ENCODE measurements at regions not wholly inside any gene's neighbourhood (a gene's known extent, or its start where the extent isn't known, plus 50 kb on each side); places are given as distances from the start of the nearest gene placed in this dataset.

DNA sequence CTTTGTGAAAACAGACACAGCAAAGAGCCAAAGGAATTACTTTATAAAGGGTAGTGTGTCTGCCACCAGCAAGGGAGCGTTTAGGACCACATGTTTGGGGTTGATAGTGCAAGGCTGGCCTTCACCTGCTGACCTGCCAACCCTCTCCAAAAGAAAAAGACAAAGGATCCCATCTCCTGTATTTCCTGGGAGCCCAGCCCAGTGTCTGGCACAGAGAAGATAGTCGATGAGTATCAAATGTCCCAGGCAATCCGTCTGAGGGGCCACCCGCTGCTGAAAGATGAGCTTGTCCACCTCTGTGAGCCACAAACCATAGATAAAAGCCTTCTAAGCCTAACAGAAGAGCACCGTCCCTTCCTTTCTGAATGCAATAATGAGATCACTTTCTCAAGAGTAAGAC is 154.8 kb upstream of the CTNNB1 start:
- TF ChIP-seq POLR2AphosphoS5 (IDR thresholded peaks at IDR 0.05): no peak
- TF ChIP-seq POLR2A (IDR thresholded peaks at IDR 0.05): no peak
- TF ChIP-seq, protein P1, sequence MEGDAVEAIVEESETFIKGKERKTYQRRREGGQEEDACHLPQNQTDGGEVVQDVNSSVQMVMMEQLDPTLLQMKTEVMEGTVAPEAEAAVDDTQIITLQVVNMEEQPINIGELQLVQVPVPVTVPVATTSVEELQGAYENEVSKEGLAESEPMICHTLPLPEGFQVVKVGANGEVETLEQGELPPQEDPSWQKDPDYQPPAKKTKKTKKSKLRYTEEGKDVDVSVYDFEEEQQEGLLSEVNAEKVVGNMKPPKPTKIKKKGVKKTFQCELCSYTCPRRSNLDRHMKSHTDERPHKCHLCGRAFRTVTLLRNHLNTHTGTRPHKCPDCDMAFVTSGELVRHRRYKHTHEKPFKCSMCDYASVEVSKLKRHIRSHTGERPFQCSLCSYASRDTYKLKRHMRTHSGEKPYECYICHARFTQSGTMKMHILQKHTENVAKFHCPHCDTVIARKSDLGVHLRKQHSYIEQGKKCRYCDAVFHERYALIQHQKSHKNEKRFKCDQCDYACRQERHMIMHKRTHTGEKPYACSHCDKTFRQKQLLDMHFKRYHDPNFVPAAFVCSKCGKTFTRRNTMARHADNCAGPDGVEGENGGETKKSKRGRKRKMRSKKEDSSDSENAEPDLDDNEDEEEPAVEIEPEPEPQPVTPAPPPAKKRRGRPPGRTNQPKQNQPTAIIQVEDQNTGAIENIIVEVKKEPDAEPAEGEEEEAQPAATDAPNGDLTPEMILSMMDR (IDR thresholded peaks at IDR 0.05): no peak
- Histone ChIP-seq H3K27me3 (no peaks in the 10 kb centered on the region), H3K4me3 (no peak overlapping the region), H3K9me3 (no peaks in the 10 kb centered on the region), H3K4me1 (no peaks in the 10 kb centered on the region), H3K36me3 (no peaks in the 10 kb centered on the region), H3K27ac (no peak overlapping the region)
- intact Hi-C loops (cut with DNase I; ENCODE audit: low total_unique reads): no loop called here
- DNase-seq (ENCODE audit: low spot score in 2 of 2): no peak

DNA sequence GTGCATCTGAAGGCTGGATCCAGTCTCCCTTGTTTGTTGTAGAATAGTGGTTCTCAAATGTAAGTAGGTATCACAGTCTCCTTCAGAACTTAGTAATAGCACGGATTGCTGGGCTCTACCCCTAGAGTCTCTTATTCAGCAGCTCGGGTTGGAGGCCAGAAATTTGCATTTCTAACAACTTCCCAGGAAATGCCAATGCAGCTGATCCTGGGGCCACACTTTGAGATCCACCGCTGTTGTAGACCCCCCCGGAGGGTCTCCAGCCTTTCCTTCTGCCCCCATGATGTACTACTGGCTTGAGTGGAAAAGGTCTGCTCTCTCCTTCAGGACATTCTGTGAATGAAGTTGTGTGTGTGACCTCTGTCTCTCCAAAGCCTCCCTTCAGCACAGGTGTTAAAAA is 153.8 kb upstream of the CTNNB1 start:
- TF ChIP-seq, protein P1 (IDR thresholded peaks at IDR 0.05): no peak
- no peak for TF ChIP-seq POLR2A (IDR thresholded peaks at IDR 0.05)
- TF ChIP-seq POLR2AphosphoS5 (IDR thresholded peaks at IDR 0.05): no peak
- no peaks in the 10 kb centered on the region for H3K27me3 ChIP-seq
- no peak overlapping the region for H3K27ac ChIP-seq
- H3K4me1 ChIP-seq: no peaks in the 10 kb centered on the region
- DNase-seq (ENCODE audit: low spot score in 2 of 2): no peak
- intact Hi-C loops (cut with DNase I; ENCODE audit: low total_unique reads): no loop called here
- H3K36me3 ChIP-seq: no peaks in the 10 kb centered on the region
- H3K4me3 ChIP-seq: no peak overlapping the region
- H3K9me3 ChIP-seq: no peaks in the 10 kb centered on the region

DNA sequence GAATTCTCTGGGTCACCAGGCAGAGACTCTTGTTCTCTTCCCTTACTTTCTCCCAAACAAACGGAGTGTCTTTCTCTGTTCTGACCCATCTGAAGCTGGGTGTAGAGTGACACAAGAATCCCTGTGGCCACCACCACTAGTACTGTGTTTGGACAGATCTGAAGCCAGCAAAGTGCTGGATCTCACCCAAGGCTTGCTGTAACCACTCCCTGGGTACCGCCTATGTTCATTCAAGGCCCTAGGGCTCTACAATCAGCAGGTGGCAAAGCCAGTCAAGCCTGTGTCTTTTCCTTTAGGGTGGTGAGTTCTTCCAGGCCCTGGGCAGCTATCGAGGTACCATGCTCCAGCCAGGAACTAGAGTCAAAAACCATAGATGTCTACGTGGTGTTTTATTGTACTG is 149.2 kb upstream of the CTNNB1 start:
- no peaks in the 10 kb centered on the region for H3K4me1 ChIP-seq
- no peak overlapping the region for H3K4me3 ChIP-seq
- no peaks in the 10 kb centered on the region for H3K36me3 ChIP-seq
- no peaks in the 10 kb centered on the region for H3K27me3 ChIP-seq
- TF ChIP-seq POLR2A (IDR thresholded peaks at IDR 0.05): no peak
- TF ChIP-seq, protein P1 (IDR thresholded peaks at IDR 0.05): no peak
- TF ChIP-seq POLR2AphosphoS5 (IDR thresholded peaks at IDR 0.05): no peak
- no peaks in the 10 kb centered on the region for H3K9me3 ChIP-seq
- intact Hi-C loops (cut with DNase I; ENCODE audit: low total_unique reads): no loop called here
- DNase-seq (ENCODE audit: low spot score in 2 of 2): peak in 1 of 2 donors; percentile 28
- no peak overlapping the region for H3K27ac ChIP-seq

DNA sequence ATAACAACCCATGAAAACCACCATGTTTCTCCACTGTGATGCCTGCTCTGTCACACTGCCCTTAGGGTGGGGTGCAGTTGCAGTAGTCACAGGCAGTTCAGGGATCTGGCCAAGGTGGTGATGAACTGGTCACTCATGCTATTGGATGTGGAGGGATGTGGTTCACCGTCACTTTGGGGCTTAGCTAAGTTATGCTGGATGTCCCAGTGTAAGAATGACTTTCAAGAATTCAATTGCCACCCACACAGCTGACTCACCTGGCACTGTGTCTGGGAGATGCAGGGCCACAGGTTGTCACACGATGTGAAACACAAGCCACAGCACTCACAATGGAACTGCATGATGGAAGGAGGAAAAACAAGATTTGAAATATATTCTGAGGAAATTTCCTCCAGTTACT is 146.1 kb upstream of the CTNNB1 start:
- no peaks in the 10 kb centered on the region for H3K4me1 ChIP-seq
- intact Hi-C loops (cut with DNase I; ENCODE audit: low total_unique reads): no loop called here
- TF ChIP-seq POLR2A (IDR thresholded peaks at IDR 0.05) (no peak), POLR2AphosphoS5 (IDR thresholded peaks at IDR 0.05) (no peak)
- TF ChIP-seq, protein P1 (IDR thresholded peaks at IDR 0.05): no peak
- H3K4me3 ChIP-seq: no peak overlapping the region
- peak in 1 of 2 donors; percentile 36 for DNase-seq (ENCODE audit: low spot score in 2 of 2)
- H3K27ac ChIP-seq: no peak overlapping the region
- no peaks in the 10 kb centered on the region for H3K36me3 ChIP-seq
- no peaks in the 10 kb centered on the region for H3K27me3 ChIP-seq
- no peaks in the 10 kb centered on the region for H3K9me3 ChIP-seq

DNA sequence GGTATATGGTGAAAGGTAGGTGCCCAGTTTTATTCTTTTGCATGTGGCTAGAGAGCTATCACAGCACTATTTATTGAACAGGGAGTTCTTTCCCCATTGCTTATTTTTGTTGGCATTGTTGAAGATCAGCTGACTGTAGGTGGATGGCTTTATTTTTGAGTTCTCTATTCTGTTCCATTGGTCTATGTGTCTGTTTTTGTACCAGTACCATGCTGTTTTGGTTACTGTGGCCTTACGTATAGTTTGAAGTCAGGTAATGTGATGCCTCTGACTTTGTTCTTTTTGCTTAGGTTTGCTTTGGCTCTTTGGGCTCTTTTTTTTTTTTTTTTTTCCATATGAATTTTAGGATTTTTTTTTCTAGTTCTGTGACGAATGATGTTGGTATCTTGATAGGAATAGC is 139.2 kb upstream of the CTNNB1 start:
- Histone ChIP-seq H3K36me3 (no peaks in the 10 kb centered on the region), H3K4me1 (no peaks in the 10 kb centered on the region), H3K4me3 (no peak overlapping the region), H3K9me3 (no peaks in the 10 kb centered on the region), H3K27me3 (no peaks in the 10 kb centered on the region), H3K27ac (no peak overlapping the region)
- TF ChIP-seq POLR2A (IDR thresholded peaks at IDR 0.05) (no peak), POLR2AphosphoS5 (IDR thresholded peaks at IDR 0.05) (no peak)
- TF ChIP-seq, protein P1 (IDR thresholded peaks at IDR 0.05): no peak
- no peak for DNase-seq (ENCODE audit: low spot score in 2 of 2)
- intact Hi-C loops (cut with DNase I; ENCODE audit: low total_unique reads): no loop called here

Data from breast epithelium (tissue), 4 donors.